Neural cell (in vitro differentiated cells): ENCODE measurements at regions not wholly inside any gene's neighbourhood (a gene's known extent, or its start where the extent isn't known, plus 50 kb on each side); places are given as distances from the start of the nearest gene placed in this dataset.

Experiments used
- H2AFZ ChIP-seq: fragments of 200-600, 300-800 bp; sonication (generic), shearing (Covaris generic); 2 replicates; pipeline ENCODE4 v1.6.0; 2014; ENCODE audit warnings: low read depth, mild to moderate bottlenecking, antibody characterized with exemption, low read length, moderate library complexity
- H3F3A ChIP-seq: fragments of 200-600 bp; shearing (Covaris generic); 2 replicates; pipeline ENCODE4 v1.6.1; 2016; ENCODE audit warnings: mild to moderate bottlenecking, moderate library complexity, mixed read lengths, antibody characterized with exemption, low read length; ENCODE audit not compliant: insufficient read depth, poor library complexity, severe bottlenecking
- H3K27ac ChIP-seq: fragments of 200-600, 300-800 bp; sonication (generic), shearing (Covaris generic); 2 replicates; pipeline ENCODE4 v1.5.1; 2014; ENCODE audit warnings: mild to moderate bottlenecking, low read length, moderate library complexity
- H3K27me3 ChIP-seq: fragments of 300-800, 200-600 bp; sonication (generic), shearing (Covaris generic); 2 replicates; pipeline ENCODE4 v1.6.0; 2014; ENCODE audit warnings: mild to moderate bottlenecking, low read depth, low read length, moderate library complexity; ENCODE audit not compliant: insufficient read depth
- H3K36me3 ChIP-seq: fragments of 300-800, 200-600 bp; sonication (generic), shearing (Covaris generic); 2 replicates; pipeline ENCODE4 v1.5.1; 2014; ENCODE audit warnings: mild to moderate bottlenecking, antibody characterized with exemption, low read length, moderate library complexity; ENCODE audit not compliant: insufficient read depth
- H3K4me2 ChIP-seq: fragments of 300-800, 200-600 bp; sonication (generic), shearing (Covaris generic); 2 replicates; pipeline ENCODE4 v1.6.0; 2014; ENCODE audit warnings: mild to moderate bottlenecking, low read length
- H3K4me3 ChIP-seq: fragments of 300-800, 200-600 bp; sonication (generic), shearing (Covaris generic); 2 replicates; pipeline ENCODE4 v1.5.1; 2014; ENCODE audit warnings: mild to moderate bottlenecking, low read length, moderate library complexity
- H3K79me2 ChIP-seq: fragments of 200-600 bp; shearing (Covaris generic); replicated peaks from 2 replicates; pipeline ENCODE4 v1.6.0; 2014; ENCODE audit warnings: mild to moderate bottlenecking, low read length, moderate library complexity; ENCODE audit not compliant: insufficient read depth
- H3K9ac ChIP-seq: fragments of 300-800, 200-600 bp; sonication (generic), shearing (Covaris generic); 2 replicates; pipeline ENCODE4 v1.6.1; 2016; ENCODE audit warnings: mild to moderate bottlenecking, low read length, mixed read lengths
- H3K9me2 ChIP-seq: fragments of 200-600 bp; shearing (Covaris generic); 2 replicates; pipeline ENCODE4 v1.6.1; 2016; ENCODE audit warnings: mild to moderate bottlenecking, low read length, mixed read lengths; ENCODE audit not compliant: insufficient read depth
- H3K9me3 ChIP-seq: fragments of 200-600, 300-800 bp; sonication (generic), shearing (Covaris generic); 2 replicates; pipeline ENCODE4 v1.6.1; 2016; ENCODE audit warnings: mild to moderate bottlenecking, mixed run types, low read length, moderate library complexity, mixed read lengths
- H4K20me1 ChIP-seq: fragments of 200-600 bp; shearing (Covaris generic); 2 replicates; pipeline ENCODE4 v1.6.1; 2016; ENCODE audit warnings: mild to moderate bottlenecking, mixed run types; ENCODE audit not compliant: insufficient read depth
- EP300 ChIP-seq: fragments of 450-650 bp; conservative IDR thresholded peaks from 2 replicates; pipeline ENCODE4 v1.6.1; 2014; ENCODE audit warnings: antibody characterized with exemption, mild to moderate bottlenecking, moderate library complexity; ENCODE audit not compliant: poor library complexity, severe bottlenecking
- EZH2 ChIP-seq: fragments of 200-600, 300-800 bp; shearing (Covaris generic), sonication (generic); IDR thresholded peaks from 2 replicates; pipeline ENCODE4 v1.6.1; 2014; ENCODE audit warnings: antibody characterized with exemption, low read length, borderline replicate concordance, mild to moderate bottlenecking; ENCODE audit not compliant: insufficient read depth, poor library complexity, severe bottlenecking
- MXI1 ChIP-seq: fragments of 450-650 bp; conservative IDR thresholded peaks from 2 replicates; pipeline ENCODE4 v1.6.1; 2014; ENCODE audit warnings: antibody characterized with exemption, mild to moderate bottlenecking; ENCODE audit not compliant: poor library complexity, severe bottlenecking
- POLR2AphosphoS5 ChIP-seq: IDR thresholded peaks from 2 replicates; pipeline ENCODE4 v1.6.1; 2012
- RAD21 ChIP-seq: fragments of 450-650 bp; conservative IDR thresholded peaks from 2 replicates; pipeline ENCODE4 v1.6.1; 2014; ENCODE audit warnings: antibody characterized with exemption, mild to moderate bottlenecking, moderate library complexity
- SMC3 ChIP-seq: fragments of 450-650 bp; conservative IDR thresholded peaks from 2 replicates; pipeline ENCODE4 v1.6.1; 2014; ENCODE audit warnings: antibody characterized with exemption, mild to moderate bottlenecking, moderate library complexity; ENCODE audit not compliant: poor library complexity
- TAF1 ChIP-seq: IDR thresholded peaks from 2 replicates; pipeline ENCODE4 v1.6.1; 2012; ENCODE audit warnings: low read depth
- TF ChIP-seq, protein P1 (sequence below): IDR thresholded peaks from 2 replicates; pipeline ENCODE4 v1.6.1; 2012; ENCODE audit warnings: borderline replicate concordance
- TF ChIP-seq, protein P2 (sequence below): fragments of 450-650 bp; IDR thresholded peaks from 2 replicates; pipeline ENCODE4 v1.5.1; 2014; ENCODE audit warnings: antibody characterized with exemption, mild to moderate bottlenecking, moderate library complexity; ENCODE audit not compliant: poor library complexity, severe bottlenecking

DNA sequence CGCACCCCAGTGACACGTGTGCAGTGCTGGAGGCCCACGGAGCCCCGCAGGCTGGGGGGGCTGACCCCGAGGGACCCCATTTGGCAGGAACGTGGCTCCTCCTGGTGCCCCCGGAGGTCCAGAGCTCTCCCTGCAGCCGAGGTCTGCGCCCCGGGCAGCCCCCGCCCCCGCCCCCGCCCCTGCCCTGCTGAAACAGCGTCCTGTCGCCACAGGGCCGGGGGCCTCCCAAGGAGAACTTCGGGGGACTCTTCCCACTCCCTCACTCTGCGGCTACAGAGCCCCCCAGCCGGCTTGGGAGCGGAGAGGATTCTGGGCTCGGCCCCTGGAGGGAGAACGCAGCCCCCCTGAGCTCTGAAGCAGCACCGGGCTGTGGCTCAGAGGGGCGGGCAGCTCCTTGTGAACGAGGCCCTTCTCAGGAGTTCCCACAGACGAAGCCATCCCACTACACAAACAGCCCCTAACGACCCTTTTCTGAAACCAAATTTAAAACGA, 115.2 kb downstream of the DLL1 start:
- no peaks in the 10 kb centered on the region for H3K9me2 ChIP-seq
- no peaks in the 10 kb centered on the region for H3K79me2 ChIP-seq
- H4K20me1 ChIP-seq, result no peaks in the 10 kb centered on the region
- TF ChIP-seq EP300 (no peak), POLR2AphosphoS5 (no peak)
- TF ChIP-seq, protein P1, sequence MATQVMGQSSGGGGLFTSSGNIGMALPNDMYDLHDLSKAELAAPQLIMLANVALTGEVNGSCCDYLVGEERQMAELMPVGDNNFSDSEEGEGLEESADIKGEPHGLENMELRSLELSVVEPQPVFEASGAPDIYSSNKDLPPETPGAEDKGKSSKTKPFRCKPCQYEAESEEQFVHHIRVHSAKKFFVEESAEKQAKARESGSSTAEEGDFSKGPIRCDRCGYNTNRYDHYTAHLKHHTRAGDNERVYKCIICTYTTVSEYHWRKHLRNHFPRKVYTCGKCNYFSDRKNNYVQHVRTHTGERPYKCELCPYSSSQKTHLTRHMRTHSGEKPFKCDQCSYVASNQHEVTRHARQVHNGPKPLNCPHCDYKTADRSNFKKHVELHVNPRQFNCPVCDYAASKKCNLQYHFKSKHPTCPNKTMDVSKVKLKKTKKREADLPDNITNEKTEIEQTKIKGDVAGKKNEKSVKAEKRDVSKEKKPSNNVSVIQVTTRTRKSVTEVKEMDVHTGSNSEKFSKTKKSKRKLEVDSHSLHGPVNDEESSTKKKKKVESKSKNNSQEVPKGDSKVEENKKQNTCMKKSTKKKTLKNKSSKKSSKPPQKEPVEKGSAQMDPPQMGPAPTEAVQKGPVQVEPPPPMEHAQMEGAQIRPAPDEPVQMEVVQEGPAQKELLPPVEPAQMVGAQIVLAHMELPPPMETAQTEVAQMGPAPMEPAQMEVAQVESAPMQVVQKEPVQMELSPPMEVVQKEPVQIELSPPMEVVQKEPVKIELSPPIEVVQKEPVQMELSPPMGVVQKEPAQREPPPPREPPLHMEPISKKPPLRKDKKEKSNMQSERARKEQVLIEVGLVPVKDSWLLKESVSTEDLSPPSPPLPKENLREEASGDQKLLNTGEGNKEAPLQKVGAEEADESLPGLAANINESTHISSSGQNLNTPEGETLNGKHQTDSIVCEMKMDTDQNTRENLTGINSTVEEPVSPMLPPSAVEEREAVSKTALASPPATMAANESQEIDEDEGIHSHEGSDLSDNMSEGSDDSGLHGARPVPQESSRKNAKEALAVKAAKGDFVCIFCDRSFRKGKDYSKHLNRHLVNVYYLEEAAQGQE, result no peak
- H2AFZ ChIP-seq, result no peak overlapping the region
- H3K9me3 ChIP-seq, result no peaks in the 10 kb centered on the region
- no peak overlapping the region for H3K4me2 ChIP-seq
- H3K27ac ChIP-seq, result no peak overlapping the region
- H3K9ac ChIP-seq, result no peak overlapping the region
- H3K36me3 ChIP-seq, result no peaks in the 10 kb centered on the region
- no peaks in the 10 kb centered on the region for H3K27me3 ChIP-seq
- H3K4me3 ChIP-seq, result no peak overlapping the region
- no peaks in the 10 kb centered on the region for H3F3A ChIP-seq

DNA sequence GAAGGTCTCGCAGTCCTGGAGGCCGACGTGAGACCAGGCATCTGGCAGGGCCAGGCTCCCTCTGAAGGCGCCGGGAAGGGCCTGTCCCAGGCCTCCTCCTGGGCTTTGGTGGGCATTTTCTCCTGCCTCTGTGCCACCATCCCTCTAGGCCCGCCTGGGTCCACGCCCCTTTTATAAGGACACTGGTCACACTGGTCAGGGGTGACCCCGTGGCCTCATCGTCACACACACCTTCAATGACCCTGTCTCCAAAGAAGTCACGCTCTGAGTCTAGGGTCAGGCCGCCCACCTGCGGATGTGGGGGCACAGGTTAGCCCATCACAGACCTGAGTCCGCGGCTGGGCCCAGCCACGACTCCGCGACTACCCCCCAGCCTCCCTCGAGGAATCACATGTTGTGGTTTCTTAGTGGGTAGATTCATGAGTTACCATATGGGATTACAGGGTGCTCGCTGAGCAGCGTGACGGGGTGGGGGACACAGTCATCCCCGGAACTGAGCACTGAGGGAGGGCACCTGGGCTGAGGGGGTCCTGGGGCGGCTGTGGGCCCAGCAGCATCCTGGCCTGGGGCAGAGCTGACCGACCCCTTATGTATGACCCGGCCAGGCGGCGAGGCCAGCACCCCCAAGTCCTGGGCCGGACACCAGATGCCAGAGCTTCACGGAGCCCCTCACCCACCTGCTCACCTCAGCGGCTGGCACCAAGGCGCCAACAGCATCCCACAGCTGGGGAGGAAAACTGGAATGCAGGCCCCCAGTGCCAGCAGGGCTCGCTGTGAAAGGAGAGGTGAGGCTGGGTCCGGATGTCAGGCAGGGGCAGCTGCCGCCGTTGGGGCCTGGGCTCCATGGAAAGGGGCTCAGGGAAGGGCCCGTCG, 115.9 kb downstream of the DLL1 start:
- Histone ChIP-seq H3K9ac (no peak overlapping the region), H3K9me3 (no peaks in the 10 kb centered on the region), H3F3A (no peaks in the 10 kb centered on the region), H3K36me3 (no peaks in the 10 kb centered on the region), H3K79me2 (no peaks in the 10 kb centered on the region), H3K27ac (no peak overlapping the region), H2AFZ (no peak overlapping the region), H3K27me3 (no peaks in the 10 kb centered on the region), H3K9me2 (no peaks in the 10 kb centered on the region), H3K4me2 (no peak overlapping the region), H4K20me1 (no peaks in the 10 kb centered on the region), H3K4me3 (no peak overlapping the region)
- no peak for TF ChIP-seq EZH2

DNA sequence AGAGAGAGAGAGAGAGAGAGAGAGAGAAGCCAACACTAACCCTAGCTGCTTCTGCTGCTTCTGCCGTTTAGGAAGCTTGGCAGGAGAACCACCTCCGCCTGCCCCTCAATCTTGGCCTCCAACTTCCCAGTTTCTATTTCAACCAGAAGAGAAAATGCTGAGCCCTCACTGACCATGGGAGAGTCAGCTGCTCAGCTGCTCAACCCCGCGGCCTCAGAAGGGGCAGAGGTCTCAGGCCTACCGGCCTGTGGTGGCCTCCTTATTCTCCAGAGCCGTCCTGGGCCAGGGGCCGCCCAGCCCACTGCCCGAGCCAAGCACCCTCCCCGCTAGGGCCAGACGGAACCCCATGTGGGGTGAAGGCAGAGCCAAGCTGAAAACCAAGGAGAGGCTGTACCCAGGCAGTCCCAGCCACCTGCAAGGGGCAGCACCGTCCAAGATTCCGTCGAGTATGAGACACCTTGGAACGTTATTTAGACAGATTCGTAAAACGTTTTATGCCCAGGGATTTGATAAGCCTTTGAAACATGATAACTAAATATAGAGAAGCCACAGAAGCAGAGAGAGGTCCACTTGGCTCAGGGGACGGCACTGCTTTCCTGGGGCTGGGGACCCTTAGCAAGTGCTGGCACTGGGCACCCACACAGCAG, 116.6 kb downstream of the DLL1 start:
- TF ChIP-seq RAD21 (no peak), MXI1 (no peak), POLR2AphosphoS5 (no peak), EZH2 (no peak), SMC3 (no peak), TAF1 (no peak), EP300 (no peak)
- TF ChIP-seq, protein P2, sequence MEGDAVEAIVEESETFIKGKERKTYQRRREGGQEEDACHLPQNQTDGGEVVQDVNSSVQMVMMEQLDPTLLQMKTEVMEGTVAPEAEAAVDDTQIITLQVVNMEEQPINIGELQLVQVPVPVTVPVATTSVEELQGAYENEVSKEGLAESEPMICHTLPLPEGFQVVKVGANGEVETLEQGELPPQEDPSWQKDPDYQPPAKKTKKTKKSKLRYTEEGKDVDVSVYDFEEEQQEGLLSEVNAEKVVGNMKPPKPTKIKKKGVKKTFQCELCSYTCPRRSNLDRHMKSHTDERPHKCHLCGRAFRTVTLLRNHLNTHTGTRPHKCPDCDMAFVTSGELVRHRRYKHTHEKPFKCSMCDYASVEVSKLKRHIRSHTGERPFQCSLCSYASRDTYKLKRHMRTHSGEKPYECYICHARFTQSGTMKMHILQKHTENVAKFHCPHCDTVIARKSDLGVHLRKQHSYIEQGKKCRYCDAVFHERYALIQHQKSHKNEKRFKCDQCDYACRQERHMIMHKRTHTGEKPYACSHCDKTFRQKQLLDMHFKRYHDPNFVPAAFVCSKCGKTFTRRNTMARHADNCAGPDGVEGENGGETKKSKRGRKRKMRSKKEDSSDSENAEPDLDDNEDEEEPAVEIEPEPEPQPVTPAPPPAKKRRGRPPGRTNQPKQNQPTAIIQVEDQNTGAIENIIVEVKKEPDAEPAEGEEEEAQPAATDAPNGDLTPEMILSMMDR, result no peak
- TF ChIP-seq, protein P1, result no peak
- Histone ChIP-seq H2AFZ (no peak overlapping the region), H3K9ac (no peak overlapping the region), H3K36me3 (no peaks in the 10 kb centered on the region), H3K4me2 (no peak overlapping the region), H3K9me2 (no peaks in the 10 kb centered on the region), H3F3A (no peaks in the 10 kb centered on the region), H3K79me2 (no peaks in the 10 kb centered on the region), H3K9me3 (no peaks in the 10 kb centered on the region), H3K27me3 (no peaks in the 10 kb centered on the region), H4K20me1 (no peaks in the 10 kb centered on the region), H3K27ac (no peak overlapping the region), H3K4me3 (no peak overlapping the region)
